ENCODE measurements at regions not wholly inside any gene's neighbourhood (a gene's known extent, or its start where the extent isn't known, plus 50 kb on each side); places are given as distances from the start of the nearest gene placed in this dataset.

GRCh38 chr6:50661636-50662035 is 51.7 kb upstream of the TFAP2D start:
- Histone ChIP-seq H3F3A (replicated peaks; ENCODE audit: insufficient read depth) (no peaks in the 10 kb centered on the region), H3K36me3 (replicated peaks in 1 of 2; ENCODE audit: control insufficient read depth in 1 of 2, insufficient read depth in 2 of 2, low read length in 1 of 2) (no peaks in the 10 kb centered on the region), H4K20me1 (ENCODE audit: insufficient read depth) (no peaks in the 10 kb centered on the region), H3K79me2 (ENCODE audit: insufficient read depth) (no peaks in the 10 kb centered on the region), H3K9me3 (no peaks in the 10 kb centered on the region), H3K4me1 (ENCODE audit: control insufficient read depth in 1 of 2, insufficient read depth in 2 of 2, low read depth in 1 of 2, low read length in 1 of 2) (no peaks in the 10 kb centered on the region), H3K27ac (ENCODE audit: low read depth in 2 of 2, low read length in 1 of 2) (no peak overlapping the region), H3K4me2 (no peak overlapping the region), H2AFZ (ENCODE audit: low read depth) (no peak overlapping the region), H3K9me2 (no peaks in the 10 kb centered on the region), H3K9ac (no peak overlapping the region), H3K27me3 (ENCODE audit: insufficient read depth) (no peaks in the 10 kb centered on the region), H3K4me3 (ENCODE audit: low read depth in 2 of 2, low read length in 1 of 2) (no peak overlapping the region)
- no peak for TF ChIP-seq ZBTB33 (IDR thresholded peaks at IDR 0.05; ENCODE audit: borderline replicate concordance, low read depth)
- TF ChIP-seq, protein P1, sequence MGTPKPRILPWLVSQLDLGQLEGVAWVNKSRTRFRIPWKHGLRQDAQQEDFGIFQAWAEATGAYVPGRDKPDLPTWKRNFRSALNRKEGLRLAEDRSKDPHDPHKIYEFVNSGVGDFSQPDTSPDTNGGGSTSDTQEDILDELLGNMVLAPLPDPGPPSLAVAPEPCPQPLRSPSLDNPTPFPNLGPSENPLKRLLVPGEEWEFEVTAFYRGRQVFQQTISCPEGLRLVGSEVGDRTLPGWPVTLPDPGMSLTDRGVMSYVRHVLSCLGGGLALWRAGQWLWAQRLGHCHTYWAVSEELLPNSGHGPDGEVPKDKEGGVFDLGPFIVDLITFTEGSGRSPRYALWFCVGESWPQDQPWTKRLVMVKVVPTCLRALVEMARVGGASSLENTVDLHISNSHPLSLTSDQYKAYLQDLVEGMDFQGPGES (IDR thresholded peaks at IDR 0.05; ENCODE audit: low read depth, low read length) = no peak
- TF ChIP-seq, protein P2, sequence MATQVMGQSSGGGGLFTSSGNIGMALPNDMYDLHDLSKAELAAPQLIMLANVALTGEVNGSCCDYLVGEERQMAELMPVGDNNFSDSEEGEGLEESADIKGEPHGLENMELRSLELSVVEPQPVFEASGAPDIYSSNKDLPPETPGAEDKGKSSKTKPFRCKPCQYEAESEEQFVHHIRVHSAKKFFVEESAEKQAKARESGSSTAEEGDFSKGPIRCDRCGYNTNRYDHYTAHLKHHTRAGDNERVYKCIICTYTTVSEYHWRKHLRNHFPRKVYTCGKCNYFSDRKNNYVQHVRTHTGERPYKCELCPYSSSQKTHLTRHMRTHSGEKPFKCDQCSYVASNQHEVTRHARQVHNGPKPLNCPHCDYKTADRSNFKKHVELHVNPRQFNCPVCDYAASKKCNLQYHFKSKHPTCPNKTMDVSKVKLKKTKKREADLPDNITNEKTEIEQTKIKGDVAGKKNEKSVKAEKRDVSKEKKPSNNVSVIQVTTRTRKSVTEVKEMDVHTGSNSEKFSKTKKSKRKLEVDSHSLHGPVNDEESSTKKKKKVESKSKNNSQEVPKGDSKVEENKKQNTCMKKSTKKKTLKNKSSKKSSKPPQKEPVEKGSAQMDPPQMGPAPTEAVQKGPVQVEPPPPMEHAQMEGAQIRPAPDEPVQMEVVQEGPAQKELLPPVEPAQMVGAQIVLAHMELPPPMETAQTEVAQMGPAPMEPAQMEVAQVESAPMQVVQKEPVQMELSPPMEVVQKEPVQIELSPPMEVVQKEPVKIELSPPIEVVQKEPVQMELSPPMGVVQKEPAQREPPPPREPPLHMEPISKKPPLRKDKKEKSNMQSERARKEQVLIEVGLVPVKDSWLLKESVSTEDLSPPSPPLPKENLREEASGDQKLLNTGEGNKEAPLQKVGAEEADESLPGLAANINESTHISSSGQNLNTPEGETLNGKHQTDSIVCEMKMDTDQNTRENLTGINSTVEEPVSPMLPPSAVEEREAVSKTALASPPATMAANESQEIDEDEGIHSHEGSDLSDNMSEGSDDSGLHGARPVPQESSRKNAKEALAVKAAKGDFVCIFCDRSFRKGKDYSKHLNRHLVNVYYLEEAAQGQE (IDR thresholded peaks at IDR 0.05; ENCODE audit: low read depth, low read length) = no peak
- TF ChIP-seq CHD2 (IDR thresholded peaks at IDR 0.05; ENCODE audit: low read length, partially characterized antibody) = no peak
- TF ChIP-seq RFX5 (IDR thresholded peaks at IDR 0.05; ENCODE audit: low read length) = no peak
- no peak for TF ChIP-seq PBX3 (IDR thresholded peaks at IDR 0.05)
- TF ChIP-seq MXI1 (IDR thresholded peaks at IDR 0.05; ENCODE audit: low read depth, low read length) = no peak
- no peak for TF ChIP-seq GATA2 (CRISPR knock-in tag; IDR thresholded peaks at IDR 0.05)
- TF ChIP-seq, protein P3, sequence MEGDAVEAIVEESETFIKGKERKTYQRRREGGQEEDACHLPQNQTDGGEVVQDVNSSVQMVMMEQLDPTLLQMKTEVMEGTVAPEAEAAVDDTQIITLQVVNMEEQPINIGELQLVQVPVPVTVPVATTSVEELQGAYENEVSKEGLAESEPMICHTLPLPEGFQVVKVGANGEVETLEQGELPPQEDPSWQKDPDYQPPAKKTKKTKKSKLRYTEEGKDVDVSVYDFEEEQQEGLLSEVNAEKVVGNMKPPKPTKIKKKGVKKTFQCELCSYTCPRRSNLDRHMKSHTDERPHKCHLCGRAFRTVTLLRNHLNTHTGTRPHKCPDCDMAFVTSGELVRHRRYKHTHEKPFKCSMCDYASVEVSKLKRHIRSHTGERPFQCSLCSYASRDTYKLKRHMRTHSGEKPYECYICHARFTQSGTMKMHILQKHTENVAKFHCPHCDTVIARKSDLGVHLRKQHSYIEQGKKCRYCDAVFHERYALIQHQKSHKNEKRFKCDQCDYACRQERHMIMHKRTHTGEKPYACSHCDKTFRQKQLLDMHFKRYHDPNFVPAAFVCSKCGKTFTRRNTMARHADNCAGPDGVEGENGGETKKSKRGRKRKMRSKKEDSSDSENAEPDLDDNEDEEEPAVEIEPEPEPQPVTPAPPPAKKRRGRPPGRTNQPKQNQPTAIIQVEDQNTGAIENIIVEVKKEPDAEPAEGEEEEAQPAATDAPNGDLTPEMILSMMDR (IDR thresholded peaks at IDR 0.05) = no peak
- no peak for TF ChIP-seq SIN3A (IDR thresholded peaks at IDR 0.05; ENCODE audit: borderline replicate concordance, low read depth, low read length)
- TF ChIP-seq GABPA (IDR thresholded peaks at IDR 0.05; ENCODE audit: low read depth) = no peak
- 32% methylated on average over 1 of the region's 1 CpG for WGBS (ENCODE audit: low lambda C conversion rate)
- no peak for DNase-seq
- ChIA-PET POLR2A (no interaction called here), CTCF (interaction anchor here (1.1 to 1.7 kb wide), 2 partner anchors 15 to 57 kb away, joined by 3 read pairs; no protein-coding TSS in a partner anchor)
